ENCODE measurements at regions not wholly inside any gene's neighbourhood (a gene's known extent, or its start where the extent isn't known, plus 50 kb on each side); places are given as distances from the start of the nearest gene placed in this dataset.

DNA sequence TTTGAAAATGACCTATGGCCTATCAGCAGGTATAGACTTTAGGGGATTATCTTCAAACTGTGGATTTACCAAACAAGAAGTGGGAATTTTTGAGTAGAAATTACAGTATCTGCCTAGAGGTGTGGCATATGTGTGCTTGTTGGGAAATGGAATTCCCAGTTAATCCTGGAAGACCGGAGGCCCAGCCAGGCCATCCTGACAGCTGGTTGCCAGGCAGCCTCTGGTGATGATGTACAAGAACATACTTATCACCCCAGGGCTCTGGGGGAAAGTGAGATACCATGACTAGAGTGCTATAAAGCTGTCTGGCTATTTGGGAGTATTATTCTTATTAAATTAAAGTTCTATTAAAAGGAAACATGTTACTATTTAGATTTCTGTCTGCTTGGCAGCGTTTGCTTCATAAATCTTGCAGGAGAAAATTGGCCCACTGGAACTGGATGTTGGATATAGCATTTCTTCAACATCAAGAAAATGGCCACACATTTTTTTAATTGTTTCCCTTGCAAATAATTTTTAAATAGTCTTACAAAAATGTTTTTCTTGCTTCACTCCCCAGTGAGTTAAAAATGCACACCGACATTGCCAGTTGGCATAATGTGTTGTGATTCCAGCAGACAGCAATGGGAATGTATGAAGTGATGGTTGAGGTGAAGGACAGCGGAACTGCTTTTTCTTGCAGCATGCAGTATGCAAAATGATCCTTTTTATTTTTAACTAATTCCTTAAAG lies 187.8 kb downstream of the MYLK4 start:
- DNase-seq, result no peak

DNA sequence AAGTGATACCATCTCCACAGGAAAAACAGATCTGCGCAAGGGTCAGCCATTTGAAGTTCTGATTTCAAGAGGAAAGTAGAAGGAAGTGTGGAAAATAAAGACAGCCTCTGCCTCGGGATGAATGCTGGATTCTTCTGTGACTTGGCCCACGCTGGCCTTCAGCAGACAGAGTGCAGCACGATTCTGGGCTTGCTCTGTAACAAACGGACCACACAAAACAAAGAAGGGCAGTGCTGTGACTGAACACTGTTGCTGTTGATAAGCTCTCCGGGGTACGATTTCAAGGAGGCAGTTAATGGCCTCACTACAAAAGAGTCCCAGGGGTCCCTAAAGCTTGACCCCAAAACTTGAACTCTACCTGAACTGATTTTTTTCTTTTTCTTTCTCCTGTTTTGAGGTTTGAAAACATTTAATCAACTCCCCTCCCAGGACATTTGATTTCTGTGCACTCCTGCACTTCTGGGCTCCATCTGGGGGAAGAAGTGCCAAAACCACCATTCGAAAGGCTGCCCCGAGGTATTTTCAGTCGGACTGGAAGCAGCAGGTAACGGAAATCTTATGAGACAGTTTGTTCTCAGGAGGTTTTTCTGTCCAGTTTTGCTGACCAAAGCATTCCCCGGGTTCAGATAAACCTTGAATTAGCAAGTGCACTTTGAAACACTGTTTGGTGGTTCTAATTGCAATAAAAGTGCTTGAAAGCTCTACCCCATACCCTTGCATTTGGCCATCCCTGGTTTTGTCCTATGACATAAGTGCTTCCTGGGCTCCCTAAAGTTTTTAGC lies 189.6 kb downstream of the MYLK4 start:
- no peak for DNase-seq

DNA sequence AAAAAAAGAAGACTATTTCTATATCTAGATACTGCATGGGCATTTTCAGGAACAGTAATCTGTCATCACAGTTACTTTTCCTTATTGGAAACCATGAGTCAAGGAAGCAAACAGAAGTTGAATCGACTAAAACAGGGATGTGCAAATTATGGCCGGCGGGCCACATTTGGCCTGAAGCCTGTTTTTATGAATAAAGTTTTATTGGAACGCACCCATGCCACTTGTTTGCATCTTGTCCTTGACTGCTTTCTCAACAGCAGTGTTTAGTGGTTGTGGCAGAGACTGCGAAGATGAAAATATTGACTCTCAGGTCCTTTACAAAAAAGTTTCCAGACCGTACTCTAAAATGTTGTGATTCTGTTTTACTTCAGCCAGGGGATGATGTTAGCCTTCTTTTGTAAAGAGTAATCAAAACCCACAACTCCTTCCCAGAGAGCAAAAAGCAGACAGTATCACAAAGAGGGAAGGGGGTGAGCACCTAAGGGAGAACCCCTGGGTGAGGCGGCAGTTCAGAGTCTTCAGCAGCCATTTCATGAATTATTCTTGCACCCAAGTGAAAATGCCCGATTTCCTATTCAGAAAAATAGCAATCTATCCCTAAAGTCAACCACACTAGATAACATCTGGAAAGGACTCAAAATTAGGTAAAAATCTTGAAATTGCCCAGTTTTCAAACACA lies 190.4 kb downstream of the MYLK4 start:
- DNase-seq, result no peak

DNA sequence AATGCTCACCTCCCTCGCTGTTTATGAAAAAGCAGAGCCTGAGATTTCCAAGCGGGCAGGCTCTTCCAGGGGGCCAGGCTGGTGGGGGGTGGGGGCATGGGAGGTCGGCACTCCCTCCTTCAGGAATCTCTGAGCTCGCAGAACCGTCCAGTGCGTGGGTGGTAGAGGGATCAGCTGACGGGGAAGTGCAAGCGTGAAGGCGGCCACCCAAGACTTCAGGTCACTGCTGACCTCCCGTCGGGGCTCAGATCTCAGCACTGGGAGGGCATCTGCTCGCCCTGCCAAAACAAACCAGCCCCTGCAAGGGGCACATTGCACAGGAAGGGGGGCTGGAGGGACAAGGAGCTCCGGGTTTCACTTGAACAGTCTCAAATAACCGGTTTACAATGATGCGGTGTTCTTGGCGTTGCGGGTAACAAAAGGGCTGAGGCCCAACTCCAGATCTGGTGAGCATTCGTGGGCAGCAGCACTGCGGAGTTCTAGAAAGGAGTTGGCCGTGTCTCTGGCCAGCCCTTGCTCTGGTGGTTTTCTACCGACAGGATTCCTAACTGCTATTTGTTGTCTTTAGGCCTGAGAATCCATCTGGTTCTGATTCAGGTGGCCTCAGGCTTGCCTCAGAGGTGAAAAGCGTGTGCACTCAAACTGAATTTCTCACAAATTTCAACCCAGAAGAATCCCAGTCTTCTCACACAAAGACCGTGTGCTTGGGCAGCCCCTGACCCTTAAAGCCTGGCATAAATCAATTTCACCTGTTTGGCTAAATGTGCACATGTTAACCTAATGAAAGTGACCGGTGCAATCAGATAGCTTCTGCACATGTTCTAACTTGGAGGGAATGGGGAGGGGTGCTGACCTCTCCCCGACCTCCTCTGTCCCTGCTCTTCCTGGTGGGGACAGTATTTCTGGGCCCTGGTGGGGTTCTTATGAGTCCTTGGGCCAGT lies 191.6 kb downstream of the MYLK4 start:
- no peak for DNase-seq

DNA sequence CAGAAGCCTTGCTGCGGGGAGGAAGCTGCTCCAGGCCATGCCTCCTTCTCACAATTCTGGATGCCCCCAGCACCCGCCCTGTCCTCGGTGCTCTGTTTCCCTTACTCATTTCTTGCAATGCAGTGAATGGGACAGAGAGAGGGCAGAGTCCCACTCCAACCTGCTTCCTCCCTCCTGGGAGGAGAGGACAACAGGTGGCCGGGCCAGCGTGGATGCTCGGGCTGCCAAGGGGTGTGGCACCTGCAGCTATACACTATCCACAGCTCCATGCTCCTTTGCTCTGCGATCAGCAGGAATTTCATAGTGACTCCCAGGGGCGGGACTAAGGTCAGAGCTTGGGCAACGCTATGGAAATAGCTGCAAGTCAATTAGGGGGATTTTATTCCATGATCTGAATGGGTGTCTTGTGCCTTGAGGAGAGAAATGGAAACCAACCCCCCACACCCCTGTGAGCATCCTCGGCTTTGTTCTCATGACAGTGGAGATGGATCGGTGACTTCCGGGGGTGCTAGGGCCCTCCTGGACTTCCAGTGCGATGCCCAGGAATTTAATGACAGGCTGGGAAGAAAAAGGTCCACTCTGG lies 192.5 kb downstream of the MYLK4 start:
- no peak for DNase-seq

DNA sequence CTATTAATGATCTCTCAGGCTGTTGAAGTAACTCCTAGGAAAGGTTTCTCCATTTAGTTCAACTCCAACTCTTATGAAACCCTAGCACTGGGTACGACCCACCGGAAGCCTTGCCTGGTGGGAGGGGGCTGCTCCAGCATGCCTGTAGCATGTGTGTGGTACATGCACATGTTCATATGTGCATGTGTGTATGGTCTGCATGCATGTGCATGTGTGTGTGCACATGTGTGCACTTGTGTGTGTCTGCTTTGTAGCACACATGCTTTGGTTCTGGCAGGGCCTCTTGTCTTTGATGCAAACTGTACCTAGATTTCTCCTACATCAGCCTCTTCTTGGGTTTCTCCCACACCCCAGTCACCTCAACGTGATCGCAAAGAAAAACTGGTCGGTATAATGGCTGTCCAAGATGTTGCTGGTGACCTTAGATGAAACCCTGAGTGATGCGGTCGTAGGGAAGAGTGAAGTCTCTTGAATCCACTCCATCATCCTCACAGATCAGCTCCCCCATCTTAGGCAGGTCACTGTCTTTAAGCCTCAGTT lies 193.5 kb downstream of the MYLK4 start:
- no peak for DNase-seq

DNA sequence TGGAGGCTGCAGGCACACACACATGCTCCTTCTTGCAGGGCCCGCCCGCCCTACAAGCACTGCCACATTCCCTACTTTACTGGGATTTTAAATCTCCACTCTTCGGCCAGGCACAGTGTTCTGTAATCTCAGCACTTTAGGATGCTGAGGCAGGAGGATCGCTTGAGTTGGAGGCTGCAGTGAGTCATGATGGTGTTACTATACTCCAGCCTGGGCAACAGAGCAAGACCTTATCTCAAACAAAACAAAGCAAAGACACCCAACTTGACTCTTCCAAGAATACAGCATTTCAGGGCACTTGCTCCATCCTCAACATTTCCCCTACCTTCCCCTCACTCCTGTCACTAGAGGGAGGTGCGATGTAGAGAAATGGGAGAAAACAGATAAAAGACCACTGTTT lies 194.0 kb downstream of the MYLK4 start:
- DNase-seq, result no peak

DNA sequence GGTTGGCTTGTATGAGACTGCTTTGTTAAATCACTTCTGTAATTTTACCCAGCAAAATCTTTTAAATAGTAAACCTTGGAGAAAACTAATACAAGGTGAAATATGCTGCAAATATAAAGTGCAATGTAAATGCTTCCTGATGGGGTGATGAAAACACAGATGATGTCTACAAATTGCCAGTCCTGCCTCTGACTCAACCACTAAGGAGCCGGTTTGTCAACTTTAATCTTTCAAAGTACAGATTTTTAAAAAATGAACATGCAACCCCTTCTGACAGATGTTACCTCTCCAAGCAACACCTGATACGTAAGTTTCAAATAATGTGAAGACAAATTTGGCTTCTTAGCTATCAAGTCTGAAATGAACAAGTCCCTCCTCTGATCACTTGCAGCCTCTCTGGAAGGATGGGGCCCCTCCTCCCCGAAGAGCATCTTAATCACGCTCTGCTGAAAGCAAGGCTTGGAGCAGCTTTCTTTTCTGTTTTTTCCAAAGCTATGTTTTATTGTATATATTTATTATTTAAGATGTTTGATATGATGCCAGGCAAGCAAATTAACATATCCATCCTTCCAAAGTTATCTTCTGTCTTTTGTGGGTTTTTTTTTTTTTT lies 196.0 kb downstream of the MYLK4 start:
- no peak for DNase-seq

DNA sequence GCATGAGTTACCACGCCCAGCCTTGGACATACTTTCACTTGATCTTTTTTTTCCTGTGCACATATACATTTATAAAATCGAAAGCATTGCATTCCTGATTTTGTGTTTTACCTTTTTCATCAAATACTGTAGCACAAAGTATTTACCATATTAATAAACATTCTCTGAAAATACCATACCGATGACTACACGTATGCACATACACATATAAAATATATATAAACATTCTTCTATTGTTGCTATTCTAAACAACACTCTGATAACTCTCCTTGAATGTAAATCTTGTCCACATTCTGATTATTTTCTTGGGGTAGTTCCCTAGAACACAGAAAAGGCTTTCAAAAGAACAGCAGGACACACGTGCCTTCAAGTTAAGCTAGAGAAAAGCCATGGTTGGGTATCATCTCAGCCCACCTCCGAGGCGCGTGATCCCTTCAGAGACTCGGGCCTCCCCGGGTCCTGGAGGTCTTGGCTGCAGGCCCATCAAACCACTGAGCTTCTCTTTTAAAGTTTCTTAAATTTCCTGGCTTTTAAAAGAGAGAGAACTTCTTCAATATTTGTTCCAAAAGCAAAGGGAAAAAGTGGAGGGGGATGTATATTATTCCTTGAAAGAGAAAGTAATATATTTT lies 198.1 kb downstream of the MYLK4 start:
- no peak for DNase-seq

DNA sequence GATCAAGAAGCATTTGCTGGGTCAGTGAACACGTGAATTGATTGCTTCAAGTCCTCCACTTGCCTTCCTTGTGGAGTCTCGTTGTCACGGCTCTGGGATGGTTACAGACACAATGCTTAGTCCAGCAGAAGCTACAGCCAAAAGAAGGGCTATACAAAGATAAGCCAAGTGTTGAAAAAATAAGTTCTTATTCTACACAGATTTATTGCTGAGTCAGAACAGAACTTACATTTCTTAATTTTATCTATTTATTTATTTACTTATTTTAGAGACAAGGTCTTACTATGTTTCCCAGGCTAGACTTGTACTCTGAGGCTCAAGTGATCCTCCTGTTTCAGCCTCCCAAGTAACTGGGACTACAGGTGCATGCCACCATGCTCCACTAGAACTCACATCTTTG lies 199.0 kb downstream of the MYLK4 start:
- DNase-seq, result no peak

DNA sequence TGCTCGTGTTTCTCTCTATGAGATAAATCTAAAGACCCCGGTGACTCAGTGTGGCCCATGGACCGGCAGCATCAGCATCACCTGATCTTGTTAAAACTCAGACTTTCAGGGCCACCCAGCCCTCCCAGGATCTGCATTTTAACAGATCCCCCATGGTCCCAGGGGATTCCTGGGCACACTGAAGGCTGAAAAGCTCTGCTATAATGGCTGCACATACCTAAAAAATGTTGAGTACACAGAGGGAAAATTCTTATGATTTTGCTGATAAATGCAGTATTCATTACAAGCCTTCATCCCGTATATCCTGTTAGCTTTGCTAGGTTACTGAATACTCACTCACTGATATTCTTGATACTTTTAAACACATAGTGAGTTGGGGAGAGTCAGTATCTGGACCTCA lies 200.5 kb downstream of the MYLK4 start:
- DNase-seq, result no peak

DNA sequence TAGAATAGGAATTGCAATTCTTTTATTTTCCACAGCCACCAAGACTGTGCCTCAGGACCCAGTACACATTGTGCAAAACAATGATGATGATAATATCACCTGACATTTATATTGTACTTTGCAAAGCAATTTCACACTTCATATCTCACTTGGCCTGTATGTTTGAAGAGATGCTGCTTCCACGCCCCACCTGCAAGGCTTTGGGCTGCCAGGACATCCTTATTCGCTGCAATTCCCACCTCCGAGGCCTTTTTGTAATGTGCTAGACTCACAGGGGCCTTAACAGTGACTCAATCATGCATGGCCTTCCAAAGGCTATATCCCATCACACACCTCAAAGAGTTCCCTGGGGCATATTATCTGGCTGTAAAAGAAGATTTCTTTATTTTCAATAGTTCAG lies 200.9 kb downstream of the MYLK4 start:
- DNase-seq, result no peak

DNA sequence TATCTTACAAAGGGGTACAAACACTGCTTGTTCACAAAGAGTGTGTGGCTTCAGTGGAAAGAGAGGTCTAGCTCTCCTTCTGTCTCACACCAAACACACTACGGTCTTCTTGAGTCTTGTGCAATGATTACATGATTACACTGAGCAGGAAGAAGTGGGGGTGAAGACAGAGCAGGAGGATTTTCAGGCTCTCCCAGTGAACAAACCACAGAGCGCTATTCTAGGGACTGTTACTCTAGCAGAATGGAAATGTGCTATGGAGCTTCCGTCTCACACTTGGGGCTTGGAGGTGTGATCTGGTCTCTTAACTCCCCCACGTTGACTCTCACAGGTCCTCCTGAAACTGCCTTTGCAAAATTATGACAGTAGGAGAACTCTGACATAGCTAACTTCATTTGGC lies 203.4 kb downstream of the MYLK4 start:
- no peak for DNase-seq

DNA sequence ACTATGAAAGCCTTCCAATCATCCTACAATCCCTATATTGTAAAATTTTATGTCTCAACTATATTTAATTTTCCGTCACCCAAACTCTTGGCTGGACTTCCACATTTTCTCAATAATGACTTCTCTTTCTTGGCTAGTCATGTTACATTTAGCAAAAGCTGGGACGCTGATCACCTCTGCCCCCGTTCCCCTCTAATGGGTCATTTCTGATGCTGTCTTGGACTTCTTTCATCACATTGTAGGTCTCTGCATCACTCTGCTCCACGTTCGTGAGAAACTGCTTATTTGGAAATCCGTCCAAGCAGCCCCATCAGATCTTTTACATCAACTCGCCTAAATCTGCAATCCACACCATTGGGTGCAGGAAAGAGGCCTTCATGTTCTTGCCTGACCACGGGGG lies 203.8 kb downstream of the MYLK4 start:
- DNase-seq, result no peak

DNA sequence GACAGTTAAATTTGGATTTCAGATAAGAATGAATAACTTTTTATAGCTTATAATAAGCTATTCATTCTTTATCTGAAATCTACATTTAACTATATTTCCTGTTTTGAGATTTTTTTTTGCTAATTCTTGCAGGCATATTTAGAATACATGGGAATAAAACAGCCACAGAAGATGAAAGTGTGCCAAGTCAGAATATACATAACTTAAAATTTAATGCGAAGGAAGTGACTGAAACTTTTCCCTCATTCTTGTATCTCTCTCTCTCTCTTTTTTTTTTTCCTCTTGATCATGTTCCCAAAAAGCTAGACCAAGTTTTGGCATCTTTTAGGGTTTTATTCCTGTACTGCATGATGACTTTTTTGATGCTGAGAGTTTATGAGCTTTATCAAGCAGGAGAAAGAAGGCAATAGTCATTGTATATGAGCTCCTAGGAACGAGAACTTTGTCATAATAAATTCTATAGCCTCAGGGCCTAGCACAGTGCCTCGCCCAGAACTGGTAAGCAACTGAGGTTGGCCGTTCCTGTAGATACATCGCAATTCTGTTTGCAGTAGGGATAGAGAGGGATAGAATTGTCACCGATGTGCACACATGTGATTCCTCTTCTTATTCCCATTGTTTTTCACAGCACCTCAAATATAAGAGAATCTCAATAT lies 205.2 kb downstream of the MYLK4 start:
- no peak for DNase-seq

DNA sequence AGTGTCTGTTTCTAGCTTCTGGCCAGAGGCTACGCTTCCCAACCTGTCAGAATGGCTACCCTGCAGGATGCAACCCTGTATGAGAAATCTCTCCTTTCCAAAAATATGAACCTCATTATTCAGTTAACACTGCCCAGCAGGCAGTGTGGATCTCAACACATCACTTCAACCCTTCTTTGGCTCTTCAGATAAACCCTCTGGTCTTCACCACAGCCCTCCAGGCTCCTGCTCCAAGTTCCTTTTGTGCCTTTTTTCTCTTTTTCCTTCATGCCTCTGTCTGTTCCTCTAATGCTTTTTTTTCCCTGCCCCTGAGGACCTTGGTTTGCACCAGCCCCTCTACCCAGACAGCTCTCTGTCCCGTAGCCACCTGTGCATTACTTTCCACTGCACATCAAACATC lies 207.4 kb downstream of the MYLK4 start:
- no peak for DNase-seq

DNA sequence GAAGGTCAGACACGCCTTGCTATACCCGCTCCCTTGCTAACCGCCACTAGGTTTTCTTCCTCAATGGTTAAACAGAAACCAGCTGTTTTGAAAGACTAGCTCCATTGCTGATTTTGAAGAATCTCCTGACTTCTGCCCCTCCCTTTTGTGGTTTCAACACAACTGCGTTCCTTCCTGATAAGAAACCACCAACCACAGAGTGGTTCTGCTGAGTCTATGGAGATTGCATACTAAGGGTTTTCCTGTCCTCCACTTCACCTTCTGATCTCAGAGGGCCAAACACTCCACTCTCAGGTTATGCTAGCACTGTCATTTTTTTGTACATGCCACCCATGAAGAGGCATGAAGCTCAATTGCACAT lies 207.9 kb downstream of the MYLK4 start:
- peak; percentile 29 to 39 for DNase-seq

DNA sequence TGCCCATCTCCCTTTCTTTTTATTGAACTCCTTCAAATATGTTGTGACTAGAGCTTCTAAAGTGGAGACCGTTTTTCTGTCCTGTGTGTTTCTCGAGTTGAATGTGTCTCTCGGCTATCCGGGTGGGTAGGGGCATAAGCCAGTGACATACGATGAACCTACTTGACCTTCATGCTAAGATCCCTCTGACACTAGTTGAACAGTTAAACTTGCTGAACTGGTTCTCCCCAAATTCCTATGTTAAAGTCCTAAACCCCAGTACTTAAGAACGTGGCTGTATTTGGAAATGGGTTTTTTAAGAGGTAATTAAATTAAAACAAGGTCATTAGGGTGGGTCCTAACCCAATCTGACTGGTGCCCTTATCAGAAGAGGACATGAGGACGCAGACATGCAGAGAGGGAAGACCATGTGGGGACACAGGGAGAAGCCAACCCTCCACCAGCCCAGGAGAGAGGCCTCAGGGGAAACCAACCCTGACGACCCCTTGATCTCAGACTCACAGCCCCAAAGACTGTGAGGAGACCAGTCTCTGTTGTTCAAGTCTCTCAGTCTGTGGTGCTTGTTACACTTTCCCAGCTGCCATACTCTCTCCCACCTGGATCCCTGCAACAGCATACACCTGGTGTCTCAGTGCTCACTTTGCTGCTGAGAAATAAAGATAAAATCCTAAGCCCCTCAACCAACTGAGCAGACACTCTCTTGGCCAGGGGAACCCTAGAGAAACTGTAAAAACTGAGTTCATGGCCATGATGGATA lies 208.4 kb downstream of the MYLK4 start:
- no peak for DNase-seq

DNA sequence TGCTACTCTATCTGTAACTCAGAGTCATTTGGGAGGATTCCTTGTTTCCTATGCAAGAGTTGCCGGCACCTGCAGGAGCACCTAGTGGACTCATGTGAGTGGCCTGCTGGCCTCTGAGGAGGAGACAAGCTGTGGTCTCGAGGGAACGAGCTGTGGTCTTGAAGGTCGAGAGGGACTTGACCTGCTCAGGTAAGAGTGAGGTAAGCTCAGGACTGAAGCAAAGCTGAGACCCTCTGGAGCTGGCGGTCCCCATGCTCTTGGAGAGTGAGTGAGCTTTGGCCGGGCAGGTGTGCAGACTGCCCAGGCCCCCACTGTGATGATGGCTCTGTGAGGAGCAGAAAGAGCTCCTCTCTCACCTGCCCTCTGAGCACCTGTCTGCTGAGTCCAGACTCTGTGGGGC lies 214.3 kb downstream of the MYLK4 start:
- no peak for DNase-seq

DNA sequence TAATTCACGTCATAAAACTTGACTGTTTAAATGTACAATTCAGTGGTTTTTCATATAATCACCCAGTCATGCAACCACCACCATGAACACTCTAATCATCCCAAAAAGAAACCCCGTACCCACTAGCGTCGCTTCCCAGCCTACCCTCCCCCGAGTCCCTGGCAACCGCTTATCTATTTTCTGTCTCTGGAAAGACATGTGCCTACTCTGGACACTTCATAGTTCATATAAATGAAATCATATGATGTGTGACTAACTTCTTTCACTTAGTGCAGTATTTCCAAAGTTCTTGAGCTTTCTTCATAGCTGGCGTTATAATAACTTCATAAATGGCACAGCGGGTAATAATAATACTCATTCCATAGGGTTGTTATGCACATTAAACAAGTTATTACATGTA lies 215.2 kb downstream of the MYLK4 start:
- DNase-seq, result no peak

Measured in activated T-cell treated with anti-CD3 and anti-CD28 coated beads, Interleukin-2, amount 50 U/mL, for 48 hours (primary cell).